H9 (cell line): ENCODE measurements at regions not wholly inside any gene's neighbourhood (a gene's known extent, or its start where the extent isn't known, plus 50 kb on each side); places are given as distances from the start of the nearest gene placed in this dataset.

Experiments
- DNase-seq: peaks from one replicate; pipeline ENCODE4 v3.0.0-alpha.2; 2017
- H2AFZ ChIP-seq: one replicate; pipeline ENCODE4 v1.6.1; 2013; ENCODE audit warnings: mild to moderate bottlenecking, low read length, control low read depth, moderate library complexity
- H2AK5ac ChIP-seq: 2 replicates; pipeline ENCODE4 v1.6.1; 2013; ENCODE audit warnings: low read length, control low read depth, mixed read lengths; ENCODE audit not compliant: insufficient read length
- H2BK120ac ChIP-seq: one replicate; pipeline ENCODE4 v1.6.1; 2013; ENCODE audit warnings: low read depth, mild to moderate bottlenecking, low read length, control low read depth, inconsistent platforms; ENCODE audit not compliant: poor library complexity, severe bottlenecking
- H2BK12ac ChIP-seq: 2 replicates; pipeline ENCODE4 v1.6.1; 2013; ENCODE audit warnings: low read length, control low read depth, mixed read lengths, low read depth; ENCODE audit not compliant: insufficient read length
- H2BK15ac ChIP-seq: 2 replicates; pipeline ENCODE4 v1.6.1; 2013; ENCODE audit warnings: low read depth, low read length, control low read depth
- H2BK20ac ChIP-seq: one replicate; pipeline ENCODE4 v1.6.1; 2013; ENCODE audit warnings: low read depth, mild to moderate bottlenecking, low read length, control low read depth, inconsistent platforms; ENCODE audit not compliant: poor library complexity, severe bottlenecking
- H2BK5ac ChIP-seq: 2 replicates; pipeline ENCODE4 v1.6.1; 2013; ENCODE audit warnings: low read length, control low read depth, mixed read lengths; ENCODE audit not compliant: insufficient read length
- H3K14ac ChIP-seq: 2 replicates; pipeline ENCODE4 v1.6.1; 2013; ENCODE audit warnings: low read length, control low read depth; ENCODE audit not compliant: insufficient read depth
- H3K18ac ChIP-seq: 2 replicates; pipeline ENCODE4 v1.6.1; 2013; ENCODE audit warnings: low read depth, mild to moderate bottlenecking, mixed read lengths, low read length, control low read depth; ENCODE audit not compliant: insufficient read length
- H3K23ac ChIP-seq: 2 replicates; pipeline ENCODE4 v1.6.1; 2013; ENCODE audit warnings: low read length, control low read depth, mixed read lengths, low read depth; ENCODE audit not compliant: insufficient read length
- H3K23me2 ChIP-seq: 2 replicates; pipeline ENCODE4 v1.6.1; 2013; ENCODE audit warnings: low read depth, mild to moderate bottlenecking, mixed read lengths, low read length, control low read depth; ENCODE audit not compliant: insufficient read length, poor library complexity, severe bottlenecking
- H3K27ac ChIP-seq: 2 replicates; pipeline ENCODE4 v1.5.1; 2013; ENCODE audit warnings: low read length, control low read depth, mixed read lengths, low read depth; ENCODE audit not compliant: insufficient read length
- H3K27me3 ChIP-seq: 2 replicates; pipeline ENCODE4 v1.6.1; 2013; ENCODE audit warnings: low read length, control low read depth, inconsistent platforms; ENCODE audit not compliant: insufficient read depth
- H3K4ac ChIP-seq: 2 replicates; pipeline ENCODE4 v1.6.1; 2013; ENCODE audit warnings: low read depth, mild to moderate bottlenecking, control low read depth, inconsistent platforms, low read length, moderate library complexity
- H3K4me1 ChIP-seq: 2 replicates; pipeline ENCODE4 v1.6.1; 2013; ENCODE audit warnings: low read length, control low read depth, inconsistent platforms; ENCODE audit not compliant: insufficient read depth
- H3K4me2 ChIP-seq: 2 replicates; pipeline ENCODE4 v1.6.1; 2013; ENCODE audit warnings: low read length, control low read depth, mixed read lengths; ENCODE audit not compliant: insufficient read length, insufficient read depth
- H3K56ac ChIP-seq: 2 replicates; pipeline ENCODE4 v1.6.1; 2013; ENCODE audit warnings: low read depth, mild to moderate bottlenecking, mixed read lengths, low read length, control low read depth; ENCODE audit not compliant: insufficient read length
- H3K79me1 ChIP-seq: 2 replicates; pipeline ENCODE4 v1.6.1; 2013; ENCODE audit warnings: low read depth, mild to moderate bottlenecking, moderate library complexity, low read length, control low read depth, inconsistent platforms; ENCODE audit not compliant: insufficient read depth, poor library complexity, severe bottlenecking
- H3K79me2 ChIP-seq: 2 replicates; pipeline ENCODE4 v1.6.1; 2013; ENCODE audit warnings: low read length, control low read depth, inconsistent platforms; ENCODE audit not compliant: insufficient read depth
- H3K9ac ChIP-seq: 2 replicates; pipeline ENCODE4 v1.6.1; 2013; ENCODE audit warnings: low read length, control low read depth, mixed read lengths; ENCODE audit not compliant: insufficient read length; ENCODE audit errors: extremely low read depth
- H3K9me3 ChIP-seq: one replicate; pipeline ENCODE4 v1.6.1; 2013; ENCODE audit warnings: low read depth, low read length, inconsistent platforms; ENCODE audit not compliant: control insufficient read depth
- H3T11ph ChIP-seq: one replicate; pipeline ENCODE4 v1.6.1; 2013; ENCODE audit warnings: mild to moderate bottlenecking, low read length, control low read depth, inconsistent platforms
- H4K20me1 ChIP-seq: one replicate; pipeline ENCODE4 v1.6.1; 2013; ENCODE audit not compliant: control insufficient read depth, insufficient read length, insufficient read depth
- H4K5ac ChIP-seq: 2 replicates; pipeline ENCODE4 v1.6.1; 2013; ENCODE audit warnings: low read depth, mild to moderate bottlenecking, mixed read lengths, low read length, control low read depth; ENCODE audit not compliant: insufficient read length
- H4K8ac ChIP-seq: replicated peaks from 2 replicates; pipeline ENCODE4 v1.6.1; 2013; ENCODE audit warnings: low read length, control low read depth, mixed read lengths, low read depth; ENCODE audit not compliant: insufficient read length
- H4K91ac ChIP-seq: 2 replicates; pipeline ENCODE4 v1.6.1; 2013; ENCODE audit warnings: low read depth, mild to moderate bottlenecking, moderate library complexity, mixed read lengths, low read length, control low read depth; ENCODE audit not compliant: insufficient read length
- H3K27ac Mint-ChIP-seq, 3 experiments: 2 replicates in 2 of 3; 3 replicates in 1 of 3; pipeline ENCODE4 v1.8.0; 2020 to 2021; ENCODE audit warnings: mixed read lengths in 3 of 3, mild to moderate bottlenecking in 1 of 3, moderate library complexity in 1 of 3
- H3K27me3 Mint-ChIP-seq: 2 replicates; pipeline ENCODE4 v1.8.0; 2021; ENCODE audit warnings: low read depth, mild to moderate bottlenecking, moderate library complexity, mixed read lengths
- H3K36me3 Mint-ChIP-seq, 3 experiments: 2 replicates in 2 of 3; 3 replicates in 1 of 3; pipeline ENCODE4 v1.8.0; 2020 to 2021; ENCODE audit warnings: low read depth in 3 of 3, mixed read lengths in 3 of 3; ENCODE audit not compliant: insufficient read depth in 1 of 3
- H3K4me1 Mint-ChIP-seq, 2 experiments: 2 replicates each; pipeline ENCODE4 v1.8.0; 2020; ENCODE audit warnings: mixed read lengths in 2 of 2
- H3K4me3 Mint-ChIP-seq, 2 experiments: 2 replicates in 1 of 2; 3 replicates in 1 of 2; pipeline ENCODE4 v1.8.0; 2020 to 2021; ENCODE audit warnings: mild to moderate bottlenecking in 2 of 2, mixed read lengths in 2 of 2, moderate library complexity in 1 of 2
- H3K9me3 Mint-ChIP-seq, 2 experiments: 2 replicates in 1 of 2; 3 replicates in 1 of 2; pipeline ENCODE4 v1.8.0; 2020; ENCODE audit warnings: mild to moderate bottlenecking in 2 of 2, mixed read lengths in 2 of 2, moderate library complexity in 1 of 2
- CTCF ChIP-seq: fragments of 200-600 bp; sonication (generic); conservative IDR thresholded peaks from 3 replicates; pipeline ENCODE4 v1.8.0; 2021; ENCODE audit warnings: antibody characterized with exemption, mild to moderate bottlenecking
- WGBS: extraction: QIAGEN DNeasy Blood & Tissue Kit; methylation state at CpG from one replicate; pipeline ENCODE4 v1.1.7; 2013; ENCODE audit warnings: missing lambda C conversion rate, low lambda C conversion rate, mixed read lengths; ENCODE audit not compliant: insufficient read length; ENCODE audit errors: extremely low coverage; 5-methylcytosine and 5-hydroxymethylcytosine counted together

DNA sequence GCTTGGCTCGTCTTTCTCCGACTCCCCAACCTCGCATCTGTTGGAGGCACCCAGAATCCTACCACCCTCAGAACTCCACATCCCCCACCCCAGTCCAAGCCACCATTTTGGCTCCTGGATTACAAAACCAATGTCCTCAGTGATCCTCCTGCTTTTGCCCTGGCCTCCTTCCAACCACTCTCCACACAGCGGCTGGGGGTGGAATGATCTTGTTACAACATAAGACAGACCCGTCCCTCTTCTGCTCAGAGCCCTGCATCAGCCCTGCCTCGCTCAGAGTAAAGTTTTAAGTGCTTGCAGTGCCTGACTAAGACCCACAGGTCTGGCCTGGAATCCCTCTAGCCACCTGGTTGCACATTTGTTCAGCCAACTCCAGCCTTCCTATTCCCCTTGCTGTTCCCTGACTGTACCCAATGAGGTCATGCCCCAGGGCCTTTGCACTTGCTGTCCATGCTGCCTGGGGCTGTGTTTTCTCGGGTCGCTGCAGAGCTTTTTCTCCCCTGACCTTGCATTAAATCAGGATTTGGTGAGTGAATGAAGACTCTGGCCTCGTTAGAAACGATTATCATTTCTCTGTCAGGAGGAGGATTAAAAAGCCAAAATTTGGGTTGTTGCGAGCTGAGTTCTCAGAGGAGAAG is 67.3 kb downstream of the IGF2 start:
- Histone ChIP-seq H3K18ac (no peak overlapping the region), H3K56ac (no peak overlapping the region), H3K79me2 (no peaks in the 10 kb centered on the region), H4K91ac (no peak overlapping the region), H3K27ac (no peak overlapping the region), H2AFZ (no peak overlapping the region), H3K27me3 (no peaks in the 10 kb centered on the region; the same call in 1 of the 2 replicates), H3K23me2 (no peaks in the 10 kb centered on the region), H3K23ac (no peak overlapping the region), H3T11ph (no peak overlapping the region), H3K14ac (no peak overlapping the region), H3K4me1 (no peaks in the 10 kb centered on the region), H2BK20ac (no peak overlapping the region), H2BK120ac (no peak overlapping the region), H3K9me3 (no peaks in the 10 kb centered on the region), H2AK5ac (no peak overlapping the region), H3K4ac (no peak overlapping the region), H4K8ac (no peak overlapping the region), H2BK15ac (no peak overlapping the region), H3K4me2 (no peak overlapping the region), H3K79me1 (no peaks in the 10 kb centered on the region), H3K9ac (no peak overlapping the region), H4K20me1 (no peaks in the 10 kb centered on the region), H2BK12ac (no peak overlapping the region), H4K5ac (no peak overlapping the region), H2BK5ac (no peak overlapping the region)
- no peak for DNase-seq
- no peaks in the 10 kb centered on the region; a peak in 1 of 7 replicates for H3K36me3 Mint-ChIP-seq
- peaks cover 24% of the 10 kb centered on the region for H3K27me3 Mint-ChIP-seq
- peaks cover 3 to 4% of the 10 kb centered on the region in 2 experiments for H3K4me1 Mint-ChIP-seq
- H3K4me3 Mint-ChIP-seq = no peak overlapping the region
- no peaks in the 10 kb centered on the region; a peak in 2 of 5 replicates for H3K9me3 Mint-ChIP-seq
- H3K27ac Mint-ChIP-seq = 0 out of 7 replicates have a peak overlapping the region, but pooled peaks of 1 of the 3 experiments have one; percentile 24
- WGBS = no CpG with 5 or more reads among the region's 11 CpGs
- TF ChIP-seq CTCF = no peak
